HG03520 (cell line): ENCODE measurements at regions not wholly inside any gene's neighbourhood (a gene's known extent, or its start where the extent isn't known, plus 50 kb on each side); places are given as distances from the start of the nearest gene placed in this dataset.

ENCODE experiments used
- ATAC-seq: cut with Tn5 transposase; IDR thresholded peaks from one replicate; pipeline ENCODE4 v1.9.1; 2021; ENCODE audit warnings: mild to moderate bottlenecking, moderate library complexity; ENCODE audit not compliant: unreplicated experiment

GRCh38 chr9:7258688-7259396, 501.1 kb downstream of the KDM4C start:
- ATAC-seq, result no peak

- no peak for ATAC-seq
Observed at GRCh38 chr9:7246917-7247522, 489.2 kb downstream of the KDM4C start.

- ATAC-seq, result no peak
Observed at GRCh38 chr9:7245976-7246580, 488.3 kb downstream of the KDM4C start.

GRCh38 chr9:7243838-7244237, 486.1 kb downstream of the KDM4C start:
- ATAC-seq, result no peak

- ATAC-seq, result no peak
Observed at GRCh38 chr9:7242126-7242525, 484.4 kb downstream of the KDM4C start.

- ATAC-seq, result no peak
Observed at GRCh38 chr9:7241694-7242093, 483.9 kb downstream of the KDM4C start.

- ATAC-seq, result no peak
Observed at GRCh38 chr9:7240569-7241311, 483.0 kb downstream of the KDM4C start.

- no peak for ATAC-seq
Observed at GRCh38 chr9:7239708-7240107, 481.9 kb downstream of the KDM4C start.

GRCh38 chr9:7238247-7238637, 480.5 kb downstream of the KDM4C start:
- no peak for ATAC-seq

- ATAC-seq, result no peak
Observed at GRCh38 chr9:7237473-7238246, 479.9 kb downstream of the KDM4C start.

GRCh38 chr9:7236186-7236585, 478.4 kb downstream of the KDM4C start:
- no peak for ATAC-seq

GRCh38 chr9:7234144-7234543, 476.4 kb downstream of the KDM4C start:
- peak; percentile 69 for ATAC-seq

GRCh38 chr9:7229571-7229970, 471.8 kb downstream of the KDM4C start:
- no peak for ATAC-seq

- no peak for ATAC-seq
Observed at GRCh38 chr9:7228726-7229125, 471.0 kb downstream of the KDM4C start.

GRCh38 chr9:7227951-7228350, 470.2 kb downstream of the KDM4C start:
- ATAC-seq, result no peak

- no peak for ATAC-seq
Observed at GRCh38 chr9:7226007-7226640, 468.4 kb downstream of the KDM4C start.
